Neuron (in vitro differentiated cells): ENCODE measurements at regions not wholly inside any gene's neighbourhood (a gene's known extent, or its start where the extent isn't known, plus 50 kb on each side); places are given as distances from the start of the nearest gene placed in this dataset.

ENCODE experiments used
- H2AFZ ChIP-seq: one replicate; pipeline ENCODE4 v1.6.1; 2013; ENCODE audit warnings: low read depth, mild to moderate bottlenecking, inconsistent platforms, low read length, moderate library complexity
- H3K27me3 ChIP-seq: one replicate; pipeline ENCODE4 v1.6.1; 2013; ENCODE audit warnings: low read length; ENCODE audit not compliant: insufficient read depth
- H3K36me3 ChIP-seq: one replicate; pipeline ENCODE4 v1.6.1; 2013; ENCODE audit warnings: low read length; ENCODE audit not compliant: insufficient read depth
- H3K4me1 ChIP-seq: one replicate; pipeline ENCODE4 v1.6.1; 2013; ENCODE audit warnings: low read length; ENCODE audit not compliant: insufficient read depth
- H3K4me3 ChIP-seq: 2 replicates; pipeline ENCODE4 v1.5.1; 2013; ENCODE audit warnings: mild to moderate bottlenecking, low read length, moderate library complexity
- H3K9me3 ChIP-seq: one replicate; pipeline ENCODE4 v1.6.1; 2013; ENCODE audit warnings: low read length

DNA sequence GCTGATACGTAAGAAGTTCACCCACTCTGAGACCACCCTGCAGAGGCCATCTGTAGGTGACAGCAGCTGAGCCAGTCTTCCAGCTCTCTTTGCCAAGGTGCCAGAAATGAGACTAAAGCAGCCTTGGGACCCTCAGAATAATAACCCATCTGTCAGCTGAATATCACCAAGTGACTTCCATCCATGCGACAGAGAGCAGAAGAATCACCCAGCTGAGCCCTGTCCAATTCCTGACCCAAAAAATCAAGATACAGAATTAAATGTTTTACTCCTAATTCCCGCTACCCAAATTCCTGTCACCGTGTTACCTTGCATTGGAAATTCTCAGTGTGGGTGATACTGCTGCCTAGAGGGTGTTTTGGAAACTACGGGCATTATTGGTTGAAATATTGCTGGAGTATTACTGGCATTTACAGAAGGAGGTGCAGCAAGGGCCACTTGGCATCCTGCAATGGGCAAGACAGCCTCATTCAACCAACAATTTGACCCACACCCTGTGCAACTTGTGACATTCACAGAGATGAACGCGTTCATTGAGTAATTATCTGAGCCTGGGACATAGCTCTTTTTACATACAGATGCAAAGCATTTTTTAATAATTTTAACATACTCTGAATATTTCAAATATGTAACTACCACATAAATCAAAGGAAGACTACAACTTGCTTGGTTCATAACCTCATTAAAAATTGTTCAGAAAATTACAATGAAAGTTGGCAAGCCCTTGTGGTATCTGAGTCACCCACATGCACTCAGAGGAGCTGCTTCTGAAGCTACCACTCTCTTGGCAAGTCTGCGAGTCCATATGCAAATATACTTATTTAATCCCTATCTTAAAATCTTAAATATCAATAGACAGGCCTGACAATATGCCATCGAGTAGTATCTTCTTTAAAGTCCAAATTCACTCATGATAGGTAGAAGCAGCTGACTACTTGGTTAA, 126.6 kb downstream of the C16orf95 start:
- Histone ChIP-seq H3K27me3 (no peaks in the 10 kb centered on the region), H3K9me3 (no peaks in the 10 kb centered on the region), H3K4me3 (no peak overlapping the region), H3K4me1 (peaks cover 5% of the 10 kb centered on the region), H3K36me3 (no peaks in the 10 kb centered on the region), H2AFZ (no peak overlapping the region)

GRCh38 chr16:87192452-87193073, 124.6 kb downstream of the C16orf95 start:
- peaks cover 5% of the 10 kb centered on the region for H3K4me1 ChIP-seq
- no peak overlapping the region for H2AFZ ChIP-seq
- H3K4me3 ChIP-seq = no peak overlapping the region
- no peaks in the 10 kb centered on the region for H3K9me3 ChIP-seq
- no peaks in the 10 kb centered on the region for H3K27me3 ChIP-seq
- H3K36me3 ChIP-seq = no peaks in the 10 kb centered on the region

DNA sequence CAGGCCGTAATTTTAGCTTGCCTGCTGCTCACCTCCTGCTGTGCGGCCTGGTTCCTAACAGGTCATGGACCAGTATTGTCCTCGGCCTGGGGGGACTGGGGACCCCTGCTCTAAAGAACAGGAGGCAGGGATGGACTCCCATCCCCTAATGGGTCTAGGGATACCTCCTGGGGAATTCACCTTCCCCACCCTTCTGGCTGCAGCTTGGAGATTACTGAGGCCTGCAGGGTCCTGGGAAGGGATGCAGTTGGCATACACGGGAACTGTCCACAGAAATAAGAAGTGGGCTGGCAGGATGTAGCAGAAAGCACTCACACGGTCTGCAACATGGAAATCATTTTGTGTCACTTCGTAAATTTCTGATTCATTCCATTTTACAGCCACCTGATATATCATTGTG, 123.0 kb downstream of the C16orf95 start:
- no peaks in the 10 kb centered on the region for H3K27me3 ChIP-seq
- no peak overlapping the region for H2AFZ ChIP-seq
- peaks cover 5% of the 10 kb centered on the region for H3K4me1 ChIP-seq
- H3K9me3 ChIP-seq = no peaks in the 10 kb centered on the region
- H3K4me3 ChIP-seq = no peak overlapping the region
- no peaks in the 10 kb centered on the region for H3K36me3 ChIP-seq

DNA sequence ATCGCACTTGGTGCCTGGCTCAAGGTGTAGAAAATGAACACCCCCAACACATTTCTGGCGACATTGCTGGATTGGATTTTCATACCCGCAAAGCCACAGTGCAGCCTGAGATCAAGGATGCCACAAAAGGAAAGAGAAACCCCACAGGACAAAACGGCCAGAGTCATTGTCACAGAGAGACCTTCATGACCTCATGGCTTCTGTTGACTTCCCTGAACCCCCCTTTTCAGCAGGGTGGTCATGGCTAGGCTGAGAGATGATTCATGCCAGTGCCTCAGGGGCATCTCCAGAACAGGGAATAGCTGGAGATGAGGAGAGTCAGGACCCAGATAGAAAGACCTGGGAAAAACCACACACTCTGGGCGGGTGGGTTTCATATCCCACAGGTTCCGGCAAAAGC, 122.0 kb downstream of the C16orf95 start:
- Histone ChIP-seq H3K36me3 (no peaks in the 10 kb centered on the region), H3K4me3 (no peak overlapping the region), H3K4me1 (peaks cover 5% of the 10 kb centered on the region), H3K27me3 (no peaks in the 10 kb centered on the region), H2AFZ (no peak overlapping the region), H3K9me3 (no peaks in the 10 kb centered on the region)

GRCh38 chr16:87196231-87196630, 121.0 kb downstream of the C16orf95 start:
- H3K9me3 ChIP-seq = no peaks in the 10 kb centered on the region
- H2AFZ ChIP-seq = no peak overlapping the region
- no peaks in the 10 kb centered on the region for H3K27me3 ChIP-seq
- H3K4me1 ChIP-seq = peaks cover 5% of the 10 kb centered on the region
- H3K4me3 ChIP-seq = no peak overlapping the region
- H3K36me3 ChIP-seq = no peaks in the 10 kb centered on the region

GRCh38 chr16:87196661-87197060, 120.5 kb downstream of the C16orf95 start:
- Histone ChIP-seq H3K9me3 (no peaks in the 10 kb centered on the region), H3K36me3 (no peaks in the 10 kb centered on the region), H3K4me1 (peaks cover 5% of the 10 kb centered on the region), H2AFZ (no peak overlapping the region), H3K27me3 (no peaks in the 10 kb centered on the region), H3K4me3 (no peak overlapping the region)

GRCh38 chr16:87198328-87198832, 118.8 kb downstream of the C16orf95 start:
- no peaks in the 10 kb centered on the region for H3K27me3 ChIP-seq
- no peaks in the 10 kb centered on the region for H3K36me3 ChIP-seq
- H2AFZ ChIP-seq = no peak overlapping the region
- H3K9me3 ChIP-seq = no peaks in the 10 kb centered on the region
- H3K4me3 ChIP-seq = no peak overlapping the region
- H3K4me1 ChIP-seq = peaks cover 5% of the 10 kb centered on the region

DNA sequence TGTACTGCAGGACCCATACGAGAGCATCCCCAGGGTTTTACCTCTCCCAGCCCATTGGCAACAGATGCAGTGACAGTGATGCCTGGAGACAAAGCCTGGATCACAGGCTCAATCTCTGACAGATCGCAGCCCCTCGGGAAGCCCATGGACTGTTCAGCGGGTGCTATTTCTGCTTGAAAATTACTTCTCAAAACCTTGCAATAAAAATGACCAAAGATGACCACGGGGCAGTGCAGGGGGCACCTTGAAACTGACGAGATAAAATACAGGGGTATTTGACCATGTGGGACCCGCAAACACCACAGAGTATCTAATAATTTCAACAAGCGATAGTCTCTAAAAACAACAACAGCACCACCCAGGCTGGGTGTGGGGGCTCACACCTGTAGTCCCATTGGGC, 118.3 kb downstream of the C16orf95 start:
- no peak overlapping the region for H2AFZ ChIP-seq
- no peaks in the 10 kb centered on the region for H3K36me3 ChIP-seq
- no peaks in the 10 kb centered on the region for H3K9me3 ChIP-seq
- H3K4me1 ChIP-seq = peaks cover 5% of the 10 kb centered on the region
- no peak overlapping the region for H3K4me3 ChIP-seq
- H3K27me3 ChIP-seq = no peaks in the 10 kb centered on the region

- H3K4me1 ChIP-seq = peaks cover 5% of the 10 kb centered on the region
- no peak overlapping the region for H2AFZ ChIP-seq
- H3K27me3 ChIP-seq = no peaks in the 10 kb centered on the region
- H3K36me3 ChIP-seq = no peaks in the 10 kb centered on the region
- no peaks in the 10 kb centered on the region for H3K9me3 ChIP-seq
- H3K4me3 ChIP-seq = no peak overlapping the region
Observed at GRCh38 chr16:87199379-87199778, 117.8 kb downstream of the C16orf95 start.

DNA sequence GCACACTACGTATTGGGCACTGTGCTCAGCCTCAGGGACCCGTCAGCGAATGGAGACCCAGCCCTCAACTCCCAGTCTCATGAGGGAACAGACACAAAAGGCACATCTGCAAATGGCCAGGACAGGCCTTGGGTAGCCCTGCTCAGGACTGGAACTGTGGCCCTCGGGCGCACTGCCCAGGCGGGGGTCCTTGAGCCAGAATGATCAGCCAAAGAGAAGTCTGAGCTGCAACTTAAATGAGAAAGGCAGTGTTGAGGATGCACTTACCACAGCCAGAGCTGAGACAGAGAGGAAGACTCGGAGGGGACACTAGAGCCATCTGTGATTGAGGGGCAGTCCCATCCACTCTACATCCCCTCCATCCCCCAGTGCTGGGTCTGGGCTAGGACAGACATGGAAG, 117.3 kb downstream of the C16orf95 start:
- no peaks in the 10 kb centered on the region for H3K36me3 ChIP-seq
- H3K4me1 ChIP-seq = peaks cover 5% of the 10 kb centered on the region
- no peaks in the 10 kb centered on the region for H3K27me3 ChIP-seq
- H3K9me3 ChIP-seq = no peaks in the 10 kb centered on the region
- no peak overlapping the region for H2AFZ ChIP-seq
- H3K4me3 ChIP-seq = no peak overlapping the region

DNA sequence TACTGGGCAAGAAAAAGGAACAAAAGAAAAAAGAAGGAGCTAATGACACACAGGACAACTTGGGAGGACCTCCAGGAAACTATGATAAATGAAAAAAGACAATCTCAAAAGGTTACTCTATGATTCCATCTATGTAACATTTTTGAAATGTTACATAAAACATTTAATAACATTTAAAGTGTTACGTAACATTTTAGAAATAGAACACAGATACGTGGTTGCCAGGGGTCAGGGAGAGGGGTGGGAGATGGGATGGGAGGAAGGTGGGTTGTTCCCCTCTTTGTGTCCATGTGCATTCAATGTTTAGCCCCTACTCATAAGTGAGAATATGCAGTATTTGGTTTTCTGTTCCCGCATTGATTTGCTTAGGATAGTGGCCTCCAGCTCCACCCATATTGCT, 116.6 kb downstream of the C16orf95 start:
- Histone ChIP-seq H3K27me3 (no peaks in the 10 kb centered on the region), H2AFZ (no peak overlapping the region), H3K4me3 (no peak overlapping the region), H3K4me1 (no peaks in the 10 kb centered on the region), H3K36me3 (no peaks in the 10 kb centered on the region), H3K9me3 (no peaks in the 10 kb centered on the region)

GRCh38 chr16:87201052-87201451, 116.1 kb downstream of the C16orf95 start:
- no peaks in the 10 kb centered on the region for H3K36me3 ChIP-seq
- H3K4me1 ChIP-seq = no peaks in the 10 kb centered on the region
- no peak overlapping the region for H2AFZ ChIP-seq
- H3K4me3 ChIP-seq = no peak overlapping the region
- no peaks in the 10 kb centered on the region for H3K9me3 ChIP-seq
- H3K27me3 ChIP-seq = no peaks in the 10 kb centered on the region

GRCh38 chr16:87201790-87202189, 115.4 kb downstream of the C16orf95 start:
- no peak overlapping the region for H3K4me3 ChIP-seq
- no peaks in the 10 kb centered on the region for H3K27me3 ChIP-seq
- H3K36me3 ChIP-seq = no peaks in the 10 kb centered on the region
- peaks cover 3% of the 10 kb centered on the region for H3K4me1 ChIP-seq
- H3K9me3 ChIP-seq = no peaks in the 10 kb centered on the region
- no peak overlapping the region for H2AFZ ChIP-seq
